ENCODE measurements at regions not wholly inside any gene's neighbourhood (a gene's known extent, or its start where the extent isn't known, plus 50 kb on each side); places are given as distances from the start of the nearest gene placed in this dataset.

GRCh38 chr1:22233222-22233621, 90.3 kb upstream of the WNT4 start:
- no peak overlapping the region for H3K4me3 ChIP-seq (replicated peaks in 1 of 2; ENCODE audit: low read depth in 2 of 2, low read length in 2 of 2)
- TF ChIP-seq CTCF (IDR thresholded peaks at IDR 0.05; ENCODE audit: low read depth, low read length): no peak
- no peak for DNase-seq (ENCODE audit: low read depth in 2 of 2)

- TF ChIP-seq CTCF (IDR thresholded peaks at IDR 0.05; ENCODE audit: low read depth, low read length): no peak
- H3K4me3 ChIP-seq (replicated peaks in 1 of 2; ENCODE audit: low read depth in 2 of 2, low read length in 2 of 2): no peak overlapping the region
- no peak for DNase-seq (ENCODE audit: low read depth in 2 of 2)
Observed at GRCh38 chr1:22234476-22235030, 91.7 kb upstream of the WNT4 start.

- H3K4me3 ChIP-seq (replicated peaks in 1 of 2; ENCODE audit: low read depth in 2 of 2, low read length in 2 of 2): no peak overlapping the region
- peak in 1 of 2 donors; percentile 13 for DNase-seq (ENCODE audit: low read depth in 2 of 2)
- no peak for TF ChIP-seq CTCF (IDR thresholded peaks at IDR 0.05; ENCODE audit: low read depth, low read length)
Observed at GRCh38 chr1:22236166-22236565, 93.3 kb upstream of the WNT4 start.

GRCh38 chr1:22236900-22237299, 94.0 kb upstream of the WNT4 start:
- H3K4me3 ChIP-seq (replicated peaks in 1 of 2; ENCODE audit: low read depth in 2 of 2, low read length in 2 of 2): no peak overlapping the region
- TF ChIP-seq CTCF (IDR thresholded peaks at IDR 0.05; ENCODE audit: low read depth, low read length): no peak
- no peak for DNase-seq (ENCODE audit: low read depth in 2 of 2)

- no peak for DNase-seq (ENCODE audit: low read depth in 2 of 2)
- H3K4me3 ChIP-seq (replicated peaks in 1 of 2; ENCODE audit: low read depth in 2 of 2, low read length in 2 of 2): no peak overlapping the region
Observed at GRCh38 chr1:22237433-22238093, 94.7 kb upstream of the WNT4 start.

GRCh38 chr1:22238356-22239224, 95.7 kb upstream of the WNT4 start:
- no peak overlapping the region for H3K4me3 ChIP-seq (replicated peaks in 1 of 2; ENCODE audit: low read depth in 2 of 2, low read length in 2 of 2)
- TF ChIP-seq CTCF (IDR thresholded peaks at IDR 0.05; ENCODE audit: low read depth, low read length): no peak
- DNase-seq (ENCODE audit: low read depth in 2 of 2): no peak

More at GRCh38 chr1:22237433-22238093, 94.7 kb upstream of the WNT4 start:
- no peak for TF ChIP-seq CTCF (IDR thresholded peaks at IDR 0.05; ENCODE audit: low read depth, low read length)

Measured in cardiac fibroblast (primary cell).